H4 (cell line): ENCODE measurements at regions not wholly inside any gene's neighbourhood (a gene's known extent, or its start where the extent isn't known, plus 50 kb on each side); places are given as distances from the start of the nearest gene placed in this dataset.
"Not testable (repeated sequence)": the region's sequence is repeated elsewhere in the genome, so short reads cannot be mapped to it uniquely, and the experiment has no call there.

Experiments
- DNase-seq: peaks from one replicate; pipeline ENCODE4 v3.0.0-alpha.2; 2015; ENCODE audit warnings: low spot score

GRCh38 chr10:106296750-106297392, 867.6 kb downstream of the SORCS1 start:
- no peak for DNase-seq

GRCh38 chr10:106284802-106285587, 879.5 kb downstream of the SORCS1 start:
- peak; percentile 32 for DNase-seq

GRCh38 chr10:106280896-106281460, 883.5 kb downstream of the SORCS1 start:
- no peak for DNase-seq

GRCh38 chr10:106278383-106278782, 886.1 kb downstream of the SORCS1 start:
- no peak for DNase-seq

GRCh38 chr10:106271237-106271636, 893.3 kb downstream of the SORCS1 start:
- DNase-seq = no peak

DNA sequence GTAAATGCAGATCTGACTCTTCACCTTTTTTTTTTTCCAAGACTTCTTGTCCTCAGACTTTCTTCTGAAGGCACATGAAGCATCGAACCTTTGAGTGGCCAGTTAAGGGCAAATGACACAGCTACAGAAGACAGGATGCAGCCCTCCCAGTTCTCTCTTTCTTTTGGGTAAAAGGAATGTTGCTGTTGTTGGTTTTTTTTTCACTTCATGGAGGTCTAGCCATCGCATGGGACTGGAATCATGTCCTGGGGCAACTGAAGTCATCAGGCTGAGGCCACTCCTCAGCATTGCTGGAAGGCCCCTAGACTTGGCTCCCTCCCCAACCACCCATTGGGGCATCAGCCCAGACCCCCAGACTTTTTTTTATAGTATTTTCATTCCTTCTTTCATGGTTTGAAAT, 896.5 kb downstream of the SORCS1 start:
- no peak for DNase-seq

GRCh38 chr10:106267591-106267990, 896.9 kb downstream of the SORCS1 start:
- no peak for DNase-seq

DNA sequence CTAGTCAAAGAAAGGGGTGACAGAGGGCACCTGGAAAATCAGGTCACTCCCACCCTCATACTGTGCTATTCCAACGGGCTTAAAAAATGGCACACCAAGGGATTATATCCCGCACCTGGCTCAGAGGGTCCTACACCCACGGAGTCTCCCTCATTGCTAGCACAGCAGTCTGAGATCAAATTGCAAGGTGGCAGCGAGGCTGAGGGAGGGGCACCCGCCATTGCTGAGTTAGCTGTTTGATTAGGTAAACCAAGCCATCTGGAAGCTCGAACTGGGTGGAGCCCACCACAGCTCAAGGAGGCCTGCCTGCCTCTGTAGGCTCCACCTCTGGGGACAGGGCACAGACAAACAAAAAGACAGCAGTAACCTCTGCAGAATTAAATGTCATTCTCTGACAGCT, 907.1 kb downstream of the SORCS1 start:
- not testable (repeated sequence) for DNase-seq

- DNase-seq = no peak
Observed at GRCh38 chr10:106255111-106255678, 909.3 kb downstream of the SORCS1 start.

DNA sequence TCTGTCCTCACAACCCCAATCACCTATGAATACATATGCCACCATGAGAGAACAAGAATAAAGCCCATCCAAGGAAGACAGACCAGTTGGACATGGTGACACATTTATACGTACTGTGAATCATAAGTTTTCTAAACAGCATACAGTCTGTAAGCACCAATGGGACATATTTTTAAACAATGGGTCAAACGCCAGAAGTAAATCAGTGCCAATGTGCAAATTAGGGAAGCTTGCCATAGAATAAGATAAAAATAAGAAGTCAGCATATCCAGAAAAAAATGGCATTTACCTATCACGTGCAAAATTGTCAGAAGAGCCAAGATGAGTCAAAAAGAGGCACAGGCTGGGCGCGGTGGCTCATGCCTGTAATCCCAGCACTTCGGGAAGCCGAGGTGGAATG, 910.4 kb downstream of the SORCS1 start:
- no peak for DNase-seq

DNA sequence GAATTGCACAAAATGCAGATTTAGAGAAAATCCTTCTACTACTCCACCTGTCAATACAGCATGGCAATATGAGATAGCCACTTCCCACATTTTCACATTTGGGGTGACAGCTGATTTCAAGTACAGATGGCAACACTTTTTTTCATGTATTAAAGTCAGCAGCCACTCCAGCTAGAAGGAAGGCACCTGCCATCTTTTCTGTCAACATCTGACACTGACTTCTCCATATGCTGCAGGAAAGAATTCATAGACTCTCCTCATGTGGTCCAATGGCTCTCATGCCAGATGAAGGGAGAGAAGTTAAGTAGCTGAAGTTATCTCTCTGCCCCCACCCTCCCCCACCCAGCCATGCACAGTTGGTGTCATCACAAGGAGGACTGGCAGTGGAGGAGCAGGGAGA, 912.0 kb downstream of the SORCS1 start:
- no peak for DNase-seq

DNA sequence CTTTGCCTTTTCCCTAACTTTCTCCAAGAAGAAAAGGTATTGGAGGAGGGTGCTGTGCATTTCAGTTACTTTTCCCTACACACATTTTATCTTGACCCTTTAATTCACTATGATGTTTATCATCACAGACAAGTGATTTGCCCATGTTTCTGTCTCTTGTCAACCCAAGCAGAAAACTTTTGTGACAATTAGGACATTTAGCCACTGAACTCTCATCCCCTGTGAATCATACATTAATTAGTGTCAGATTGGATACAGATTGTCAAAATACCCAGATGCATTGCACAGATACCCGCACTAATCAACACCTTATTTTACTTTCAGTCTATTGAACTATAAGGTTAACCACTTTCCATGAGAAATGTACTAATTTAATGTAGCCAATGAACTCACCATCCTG, 912.9 kb downstream of the SORCS1 start:
- no peak for DNase-seq

GRCh38 chr10:106242301-106242700, 922.2 kb downstream of the SORCS1 start:
- peak; percentile 21 for DNase-seq

DNA sequence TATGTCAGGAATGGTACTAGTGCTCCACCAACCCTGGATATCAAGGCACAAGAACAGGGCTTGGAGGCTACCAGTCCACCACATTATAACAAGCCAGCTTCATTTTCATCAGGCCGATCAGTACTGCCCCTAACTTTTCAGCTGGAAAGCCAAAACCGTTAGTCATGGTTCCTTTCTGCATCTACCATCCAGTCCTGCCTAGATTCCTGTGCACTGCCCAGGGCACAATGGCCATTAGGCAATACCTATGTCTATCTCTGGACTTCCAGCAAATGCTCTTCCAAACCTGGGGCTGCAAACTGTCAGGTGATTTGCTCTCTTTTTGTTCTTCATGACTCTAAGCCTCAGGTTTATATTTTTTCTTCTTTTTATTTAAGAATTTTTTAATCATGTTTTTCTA, 937.7 kb downstream of the SORCS1 start:
- no peak for DNase-seq

DNA sequence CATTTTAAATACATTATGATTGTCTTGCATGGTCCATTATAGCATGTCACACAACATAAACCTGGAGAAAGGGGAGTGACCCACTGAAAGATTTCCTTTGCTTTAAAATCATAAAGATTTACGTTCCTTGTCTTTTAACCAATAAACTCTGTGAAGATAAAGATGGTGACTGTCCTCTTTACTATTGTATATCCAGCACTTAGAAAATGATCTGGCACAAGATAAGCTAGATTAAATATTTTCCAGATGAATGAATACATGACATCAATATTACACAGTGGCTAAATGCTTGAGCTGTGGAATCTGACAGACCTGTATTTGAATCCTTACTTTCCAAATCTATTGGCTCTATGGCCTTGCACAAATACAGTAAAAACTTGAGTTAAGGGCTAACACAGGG, 938.4 kb downstream of the SORCS1 start:
- no peak for DNase-seq

DNA sequence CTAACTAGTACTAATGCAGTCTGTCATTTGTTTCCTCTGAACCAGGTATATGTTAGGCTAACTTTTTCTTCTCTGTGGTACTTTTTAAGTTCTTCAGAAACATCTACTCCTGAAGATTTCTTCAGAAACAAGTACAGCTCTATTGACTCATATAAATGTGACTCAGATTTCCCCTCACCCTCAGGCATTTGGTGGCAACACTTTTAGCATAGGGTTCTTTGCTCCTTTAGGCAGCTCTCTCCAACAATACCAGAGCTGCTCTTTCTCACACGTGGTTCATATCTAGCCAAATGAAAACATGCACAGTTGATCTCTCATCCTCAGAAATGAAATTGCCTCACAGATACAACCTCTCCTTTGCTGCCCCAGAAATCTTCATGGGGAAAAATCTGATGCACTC, 939.8 kb downstream of the SORCS1 start:
- DNase-seq = no peak

- DNase-seq = no peak
Observed at GRCh38 chr10:106217627-106218026, 946.9 kb downstream of the SORCS1 start.

- no peak for DNase-seq
Observed at GRCh38 chr10:106216085-106216484, 948.4 kb downstream of the SORCS1 start.

DNA sequence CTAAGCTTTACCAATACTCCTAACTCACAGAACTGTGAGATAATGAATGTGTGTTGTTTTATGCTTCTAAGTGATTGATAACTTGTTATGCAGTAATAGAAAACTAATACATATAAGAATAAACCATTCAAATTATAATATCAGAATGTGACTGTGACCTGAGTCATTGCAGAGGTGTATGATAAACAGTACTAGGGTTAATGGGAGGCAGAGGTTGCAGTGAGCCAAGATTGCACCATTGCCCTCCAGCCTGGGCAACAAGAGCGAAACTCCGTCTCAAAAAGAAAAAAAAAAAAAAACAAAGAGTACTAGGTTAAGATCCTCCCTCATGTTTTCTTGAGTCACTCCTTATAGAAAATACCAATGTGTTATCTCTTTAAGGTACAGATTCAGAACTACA, 950.3 kb downstream of the SORCS1 start:
- DNase-seq = no peak

- no peak for DNase-seq
Observed at GRCh38 chr10:106213493-106213892, 951.0 kb downstream of the SORCS1 start.

DNA sequence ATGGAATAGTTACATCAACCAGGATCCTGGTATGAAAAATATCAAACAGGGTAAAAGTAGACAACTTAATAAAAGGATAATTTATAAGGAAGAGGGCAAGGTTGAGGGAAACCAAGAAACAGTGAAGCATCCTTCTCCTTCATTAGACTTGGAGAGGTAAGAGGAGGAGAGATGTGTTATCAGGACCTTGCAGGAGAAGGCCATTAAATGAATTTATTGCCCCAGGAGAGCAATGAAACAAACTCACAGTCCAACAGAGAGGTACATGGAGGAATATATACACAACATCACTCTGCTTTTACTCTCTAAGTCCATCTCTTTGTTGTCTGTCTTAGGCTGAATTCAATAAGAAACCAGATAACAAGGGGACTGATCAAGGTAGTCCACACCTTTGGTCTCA, 966.2 kb downstream of the SORCS1 start:
- no peak for DNase-seq

GRCh38 chr10:106189292-106189691, 975.2 kb downstream of the SORCS1 start:
- DNase-seq = peak; percentile 38

DNA sequence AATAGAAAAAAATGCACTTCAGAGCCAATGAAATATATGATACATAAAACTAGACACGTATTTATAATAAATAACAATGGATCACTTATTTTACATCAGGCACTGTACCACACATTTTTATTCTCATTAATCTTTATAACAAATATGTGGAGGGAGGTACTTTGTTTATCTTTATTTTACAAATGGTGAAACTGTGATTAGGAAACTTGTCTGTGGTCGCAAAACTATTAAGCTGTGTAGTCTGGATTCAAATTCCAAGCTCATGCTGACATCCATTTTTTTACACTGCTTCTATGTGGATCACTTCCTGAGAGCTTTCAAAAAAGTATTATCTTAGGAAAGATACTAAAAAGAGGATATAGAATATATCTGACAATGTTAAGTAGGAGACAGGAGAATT, 978.6 kb downstream of the SORCS1 start:
- DNase-seq = no peak
